Vagina (tissue), 2 donors: ENCODE measurements at regions not wholly inside any gene's neighbourhood (a gene's known extent, or its start where the extent isn't known, plus 50 kb on each side); places are given as distances from the start of the nearest gene placed in this dataset.

Experiments
- POLR2A ChIP-seq, 2 donors: fragments of 450-650 bp; IDR thresholded peaks; one replicate each; pipeline ENCODE4 v1.6.1; 2017; ENCODE audit warnings: antibody characterized with exemption in 2 of 2, mild to moderate bottlenecking in 2 of 2, moderate library complexity in 2 of 2
- TF ChIP-seq, protein P1 (sequence below), 3 experiments: fragments of 450-650 bp in 2 of 3; fragments of 200-600 bp in 1 of 3; sonication (generic) in 1 of 3; IDR thresholded peaks; one replicate each; pipeline ENCODE4 v1.5.1; 2017 to 2019; ENCODE audit warnings: antibody characterized with exemption in 3 of 3, mild to moderate bottlenecking in 2 of 3, moderate library complexity in 2 of 3

DNA sequence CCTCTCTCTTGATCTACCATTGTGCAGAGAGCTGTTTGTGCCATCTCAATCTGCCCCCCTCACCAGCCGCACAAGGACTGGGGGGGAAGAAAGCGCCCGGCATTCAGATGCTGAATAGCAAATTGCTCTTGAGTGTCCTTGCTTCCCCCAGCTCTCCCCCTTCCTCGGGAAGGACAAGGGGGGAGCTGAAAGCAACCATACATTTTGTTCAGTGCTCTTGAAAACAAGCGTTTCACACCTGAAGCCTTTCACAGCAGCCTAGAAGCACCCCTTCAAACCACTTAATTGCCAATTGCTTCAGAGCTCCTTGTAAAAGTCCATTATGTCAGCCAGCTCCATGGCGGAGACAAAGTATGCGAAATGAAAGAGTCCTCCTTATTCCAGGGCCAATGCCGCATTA is 540.1 kb downstream of the NR2F2 start:
- TF ChIP-seq, protein P1, sequence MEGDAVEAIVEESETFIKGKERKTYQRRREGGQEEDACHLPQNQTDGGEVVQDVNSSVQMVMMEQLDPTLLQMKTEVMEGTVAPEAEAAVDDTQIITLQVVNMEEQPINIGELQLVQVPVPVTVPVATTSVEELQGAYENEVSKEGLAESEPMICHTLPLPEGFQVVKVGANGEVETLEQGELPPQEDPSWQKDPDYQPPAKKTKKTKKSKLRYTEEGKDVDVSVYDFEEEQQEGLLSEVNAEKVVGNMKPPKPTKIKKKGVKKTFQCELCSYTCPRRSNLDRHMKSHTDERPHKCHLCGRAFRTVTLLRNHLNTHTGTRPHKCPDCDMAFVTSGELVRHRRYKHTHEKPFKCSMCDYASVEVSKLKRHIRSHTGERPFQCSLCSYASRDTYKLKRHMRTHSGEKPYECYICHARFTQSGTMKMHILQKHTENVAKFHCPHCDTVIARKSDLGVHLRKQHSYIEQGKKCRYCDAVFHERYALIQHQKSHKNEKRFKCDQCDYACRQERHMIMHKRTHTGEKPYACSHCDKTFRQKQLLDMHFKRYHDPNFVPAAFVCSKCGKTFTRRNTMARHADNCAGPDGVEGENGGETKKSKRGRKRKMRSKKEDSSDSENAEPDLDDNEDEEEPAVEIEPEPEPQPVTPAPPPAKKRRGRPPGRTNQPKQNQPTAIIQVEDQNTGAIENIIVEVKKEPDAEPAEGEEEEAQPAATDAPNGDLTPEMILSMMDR (IDR thresholded peaks at IDR 0.05): no peak
- TF ChIP-seq POLR2A (IDR thresholded peaks at IDR 0.05): no peak
